ENCODE measurements at regions not wholly inside any gene's neighbourhood (a gene's known extent, or its start where the extent isn't known, plus 50 kb on each side); places are given as distances from the start of the nearest gene placed in this dataset.
A peak's percentile ranks its signal among the peaks of the same experiment; 100 is the strongest.

GRCh38 chr2:16334886-16335603, 330.6 kb downstream of the CYRIA start:
- peak overlapping the region; percentile 85 for H3K27ac ChIP-seq
- no peak for TF ChIP-seq CTCF (IDR thresholded peaks at IDR 0.05; ENCODE audit: low read depth, low read length)
- no peaks in the 10 kb centered on the region for H3K9me3 ChIP-seq (ENCODE audit: severe bottlenecking)
- H3K4me3 ChIP-seq (ENCODE audit: low read depth, low read length) = peak overlapping the region; percentile 2; the same call in 1 of the 2 replicates
- H3K36me3 ChIP-seq = no peaks in the 10 kb centered on the region
- DNase-seq = peak; percentile 85
- no peaks in the 10 kb centered on the region for H3K27me3 ChIP-seq (ENCODE audit: insufficient read depth, low read depth, severe bottlenecking)

GRCh38 chr2:16334366-16334765, 331.3 kb downstream of the CYRIA start:
- Histone ChIP-seq H3K27ac (peak overlapping the region; percentile 85), H3K36me3 (no peaks in the 10 kb centered on the region), H3K9me3 (ENCODE audit: severe bottlenecking) (no peaks in the 10 kb centered on the region), H3K4me3 (ENCODE audit: low read depth, low read length) (no peak overlapping the region), H3K27me3 (ENCODE audit: insufficient read depth, low read depth, severe bottlenecking) (no peaks in the 10 kb centered on the region)
- TF ChIP-seq CTCF (IDR thresholded peaks at IDR 0.05; ENCODE audit: low read depth, low read length) = no peak
- DNase-seq = no peak

GRCh38 chr2:16333681-16334080, 332.0 kb downstream of the CYRIA start:
- H3K27me3 ChIP-seq (ENCODE audit: insufficient read depth, low read depth, severe bottlenecking) = no peaks in the 10 kb centered on the region
- DNase-seq = no peak
- H3K27ac ChIP-seq = peak overlapping the region; percentile 58
- H3K9me3 ChIP-seq (ENCODE audit: severe bottlenecking) = no peaks in the 10 kb centered on the region
- no peak for TF ChIP-seq CTCF (IDR thresholded peaks at IDR 0.05; ENCODE audit: low read depth, low read length)
- no peak overlapping the region for H3K4me3 ChIP-seq (ENCODE audit: low read depth, low read length)
- no peaks in the 10 kb centered on the region for H3K36me3 ChIP-seq

- no peak for DNase-seq
- Histone ChIP-seq H3K9me3 (ENCODE audit: severe bottlenecking) (no peaks in the 10 kb centered on the region), H3K27ac (peak overlapping the region; percentile 58), H3K36me3 (no peaks in the 10 kb centered on the region), H3K4me3 (ENCODE audit: low read depth, low read length) (no peak overlapping the region), H3K27me3 (ENCODE audit: insufficient read depth, low read depth, severe bottlenecking) (no peaks in the 10 kb centered on the region)
- no peak for TF ChIP-seq CTCF (IDR thresholded peaks at IDR 0.05; ENCODE audit: low read depth, low read length)
Measured at GRCh38 chr2:16332681-16333557, 332.7 kb downstream of the CYRIA start.

GRCh38 chr2:16331772-16332171, 333.9 kb downstream of the CYRIA start:
- no peak for DNase-seq
- TF ChIP-seq CTCF (IDR thresholded peaks at IDR 0.05; ENCODE audit: low read depth, low read length) = no peak
- H3K9me3 ChIP-seq (ENCODE audit: severe bottlenecking) = no peaks in the 10 kb centered on the region
- H3K36me3 ChIP-seq = no peaks in the 10 kb centered on the region
- no peak overlapping the region for H3K27ac ChIP-seq
- no peak overlapping the region for H3K4me3 ChIP-seq (ENCODE audit: low read depth, low read length)
- no peaks in the 10 kb centered on the region for H3K27me3 ChIP-seq (ENCODE audit: insufficient read depth, low read depth, severe bottlenecking)

Data from WERI-Rb-1 (cell line).